ENCODE measurements at regions not wholly inside any gene's neighbourhood (a gene's known extent, or its start where the extent isn't known, plus 50 kb on each side); places are given as distances from the start of the nearest gene placed in this dataset.
"Not testable (repeated sequence)": the region's sequence is repeated elsewhere in the genome, so short reads cannot be mapped to it uniquely, and the experiment has no call there.

DNA sequence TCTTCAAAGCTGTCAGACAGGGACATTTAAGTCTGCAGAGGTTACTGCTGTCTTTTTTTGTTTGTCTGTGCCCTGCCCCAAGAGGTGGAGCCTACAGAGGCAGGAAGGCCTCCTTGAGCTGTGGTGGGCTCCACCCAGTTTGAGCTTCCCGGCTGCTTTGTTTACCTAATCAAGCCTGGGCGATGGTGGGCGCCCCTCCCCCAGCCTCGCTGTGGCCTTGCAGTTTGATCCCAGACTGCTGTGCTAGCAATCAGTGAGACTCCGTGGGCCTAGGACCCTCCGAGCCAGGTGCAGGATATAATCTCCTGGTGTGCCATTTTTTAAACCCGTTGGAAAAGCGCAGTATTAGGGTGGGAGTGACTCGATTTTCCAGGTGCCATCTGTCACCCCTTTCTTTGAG, 918.7 kb upstream of the MAN1A1 start:
- H4K8ac ChIP-seq (ENCODE audit: low read depth in 2 of 2, low read length in 2 of 2); H3K18ac ChIP-seq (ENCODE audit: low read depth, low read length); H4K91ac ChIP-seq (ENCODE audit: insufficient read depth, low read depth, low read length); H2BK120ac ChIP-seq (ENCODE audit: low read depth, low read length); H3K9me3 ChIP-seq (ENCODE audit: control insufficient read depth, insufficient read depth, low read length); CTCF ChIA-PET; POLR2A ChIA-PET (ENCODE audit: unreplicated experiment); H2AK9ac ChIP-seq (replicated peaks; ENCODE audit: low read depth, low read length, poor library complexity); ATAC-seq (ENCODE audit: low read depth); H3K4me3 ChIP-seq (ENCODE audit: insufficient read depth, low read depth, low read length); in situ Hi-C loops (cut with MboI; ENCODE audit: low sequenced_read_pairs); dilution Hi-C loops (cut with HindIII; ENCODE audit: low sequenced_read_pairs, unreplicated experiment); H2BK20ac ChIP-seq (ENCODE audit: low read depth, low read length); H2BK5ac ChIP-seq (ENCODE audit: low read depth, low read length, poor library complexity, severe bottlenecking); H3K4ac ChIP-seq (ENCODE audit: low read depth, low read length); intact Hi-C loops (cut with micrococcal nuclease); H2BK15ac ChIP-seq (ENCODE audit: low read depth, low read length); H3K36me3 ChIP-seq (ENCODE audit: control insufficient read depth, insufficient read depth, low read length); H2AK5ac ChIP-seq (ENCODE audit: low read depth, low read length); H3K9ac ChIP-seq (ENCODE audit: low read depth, low read length); DNase-seq; H4K5ac ChIP-seq (ENCODE audit: low read depth, low read length); H3K4me2 ChIP-seq (ENCODE audit: low read depth, low read length); H3K14ac ChIP-seq (replicated peaks; ENCODE audit: low read depth, low read length); H3K4me1 ChIP-seq (ENCODE audit: control insufficient read depth, insufficient read depth, low read length); H3K23ac ChIP-seq (ENCODE audit: low read depth, low read length); BruUV-seq (replicated peaks); H3K79me1 ChIP-seq (ENCODE audit: low read depth in 1 of 2, low read length in 2 of 2); H2AFZ ChIP-seq (replicated peaks; ENCODE audit: low read length, poor library complexity); H3K9me1 ChIP-seq (ENCODE audit: insufficient read depth, low read length); H3K56ac ChIP-seq (ENCODE audit: extremely low read depth, insufficient read depth, low read length); H3K27me3 ChIP-seq (ENCODE audit: control insufficient read depth, insufficient read depth, low read length); H3K27ac ChIP-seq (ENCODE audit: insufficient read depth, low read length); H4K20me1 ChIP-seq (ENCODE audit: insufficient read depth, low read length): not testable (repeated sequence)
- no CpG with 5 or more reads among the region's 9 CpGs for WGBS, 2 experiments (ENCODE audit: extremely low coverage in 2 of 2, insufficient read length in 1 of 2)

All from IMR-90 (cell line).